Ramos (cell line): ENCODE measurements at regions not wholly inside any gene's neighbourhood (a gene's known extent, or its start where the extent isn't known, plus 50 kb on each side); places are given as distances from the start of the nearest gene placed in this dataset.

Source experiments
- in situ Hi-C: fragments of 300-500 bp; cut with MboI; formaldehyde crosslinking; loops from one replicate; pipeline ENCODE4 v1.14.3; 2022; ENCODE audit warnings: low sequenced_read_pairs; ENCODE audit not compliant: unreplicated experiment

- in situ Hi-C loops, result no loop called here
These were observed 1233.3 kb downstream of the TBC1D22A start for GRCh38 chr22:47995718-47996117.

GRCh38 chr22:47995264-47995627 lies 1232.8 kb downstream of the TBC1D22A start:
- in situ Hi-C loops, result no loop called here

GRCh38 chr22:47994601-47995263 lies 1232.3 kb downstream of the TBC1D22A start:
- in situ Hi-C loops, result loop anchor here (5.0 kb wide), 1 partner anchor 57 kb away; no protein-coding TSS in a partner anchor

GRCh38 chr22:47994045-47994444 lies 1231.6 kb downstream of the TBC1D22A start:
- in situ Hi-C loops, result loop anchor here (5.0 kb wide), 1 partner anchor 57 kb away; no protein-coding TSS in a partner anchor

GRCh38 chr22:47990481-47990880 lies 1228.0 kb downstream of the TBC1D22A start:
- in situ Hi-C loops, result loop anchor here (5.0 kb wide), 1 partner anchor 53 kb away; no protein-coding TSS in a partner anchor

- in situ Hi-C loops, result no loop called here
These were observed 1225.5 kb downstream of the TBC1D22A start for GRCh38 chr22:47987885-47988515.

- in situ Hi-C loops, result no loop called here
These were observed 1213.8 kb downstream of the TBC1D22A start for GRCh38 chr22:47976219-47976618.

GRCh38 chr22:47967831-47968230 lies 1205.4 kb downstream of the TBC1D22A start:
- in situ Hi-C loops, result no loop called here

GRCh38 chr22:47966316-47966715 lies 1203.9 kb downstream of the TBC1D22A start:
- in situ Hi-C loops, result no loop called here

GRCh38 chr22:47965896-47966295 lies 1203.4 kb downstream of the TBC1D22A start:
- in situ Hi-C loops, result no loop called here

- in situ Hi-C loops, result no loop called here
These were observed 1202.6 kb downstream of the TBC1D22A start for GRCh38 chr22:47965066-47965465.

- in situ Hi-C loops, result no loop called here
These were observed 1201.2 kb downstream of the TBC1D22A start for GRCh38 chr22:47963660-47964059.

GRCh38 chr22:47957649-47958048 lies 1195.2 kb downstream of the TBC1D22A start:
- in situ Hi-C loops, result no loop called here

GRCh38 chr22:47954107-47954506 lies 1191.7 kb downstream of the TBC1D22A start:
- in situ Hi-C loops, result no loop called here

GRCh38 chr22:47944941-47945340 lies 1182.5 kb downstream of the TBC1D22A start:
- in situ Hi-C loops, result no loop called here

- in situ Hi-C loops, result no loop called here
These were observed 1181.6 kb downstream of the TBC1D22A start for GRCh38 chr22:47943729-47944700.

- in situ Hi-C loops, result no loop called here
These were observed 1177.8 kb downstream of the TBC1D22A start for GRCh38 chr22:47940211-47940610.

GRCh38 chr22:47933891-47934290 lies 1171.4 kb downstream of the TBC1D22A start:
- in situ Hi-C loops, result no loop called here

- in situ Hi-C loops, result no loop called here
These were observed 1170.8 kb downstream of the TBC1D22A start for GRCh38 chr22:47933226-47933625.

GRCh38 chr22:47929646-47930185 lies 1167.3 kb downstream of the TBC1D22A start:
- in situ Hi-C loops, result no loop called here
